Hepatic stellate cell (primary cell): ENCODE measurements at regions not wholly inside any gene's neighbourhood (a gene's known extent, or its start where the extent isn't known, plus 50 kb on each side); places are given as distances from the start of the nearest gene placed in this dataset.
"Not testable (repeated sequence)": the region's sequence is repeated elsewhere in the genome, so short reads cannot be mapped to it uniquely, and the experiment has no call there.

Source experiments
- DNase-seq: peaks from one replicate; pipeline ENCODE4 v3.0.0; 2011; ENCODE audit warnings: low spot score

DNA sequence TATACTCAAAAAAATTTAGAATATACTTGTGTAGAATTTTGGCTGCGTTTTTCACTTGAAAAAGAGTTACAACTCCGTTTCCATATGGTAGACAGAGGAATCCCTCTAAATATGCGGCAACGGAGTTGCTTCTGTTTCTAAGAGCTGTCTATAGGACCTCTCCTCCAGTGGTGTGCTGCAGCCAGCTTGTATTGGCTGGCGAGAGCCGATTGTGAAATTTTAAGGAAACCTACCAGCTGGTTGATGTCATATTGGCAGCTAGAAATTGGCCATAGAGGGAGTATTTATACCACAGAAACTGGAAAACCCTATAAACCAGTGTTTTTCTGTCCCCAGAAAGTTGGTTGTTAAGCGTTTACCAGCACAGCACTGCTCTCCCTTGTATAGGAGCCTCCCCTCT, 655.8 kb upstream of the EEF2KMT start:
- no peak for DNase-seq

GRCh38 chr16:5751216-5751615, 653.6 kb upstream of the EEF2KMT start:
- DNase-seq = no peak

DNA sequence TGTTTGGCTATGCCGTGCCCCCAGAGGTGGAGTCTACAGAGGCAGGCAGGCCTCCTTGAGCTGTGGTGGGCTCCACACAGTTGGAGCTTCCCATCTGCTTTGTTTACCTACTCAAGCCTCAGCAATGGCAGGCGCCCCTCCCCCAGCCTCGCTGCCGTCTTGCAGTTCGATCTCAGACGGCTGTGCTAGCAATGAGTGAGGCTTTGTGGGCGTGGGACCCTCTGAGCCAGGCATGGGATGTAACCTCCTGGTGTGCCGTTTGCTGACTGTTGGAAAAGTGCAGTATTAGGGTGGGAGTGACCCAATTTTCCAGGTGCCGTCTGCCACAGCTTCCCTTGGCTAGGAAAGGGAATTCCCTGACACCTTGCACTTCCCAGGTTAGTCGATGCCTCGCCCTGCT, 652.8 kb upstream of the EEF2KMT start:
- DNase-seq = not testable (repeated sequence)

- DNase-seq = no peak
These were observed 641.0 kb upstream of the EEF2KMT start for GRCh38 chr16:5738586-5738985.

DNA sequence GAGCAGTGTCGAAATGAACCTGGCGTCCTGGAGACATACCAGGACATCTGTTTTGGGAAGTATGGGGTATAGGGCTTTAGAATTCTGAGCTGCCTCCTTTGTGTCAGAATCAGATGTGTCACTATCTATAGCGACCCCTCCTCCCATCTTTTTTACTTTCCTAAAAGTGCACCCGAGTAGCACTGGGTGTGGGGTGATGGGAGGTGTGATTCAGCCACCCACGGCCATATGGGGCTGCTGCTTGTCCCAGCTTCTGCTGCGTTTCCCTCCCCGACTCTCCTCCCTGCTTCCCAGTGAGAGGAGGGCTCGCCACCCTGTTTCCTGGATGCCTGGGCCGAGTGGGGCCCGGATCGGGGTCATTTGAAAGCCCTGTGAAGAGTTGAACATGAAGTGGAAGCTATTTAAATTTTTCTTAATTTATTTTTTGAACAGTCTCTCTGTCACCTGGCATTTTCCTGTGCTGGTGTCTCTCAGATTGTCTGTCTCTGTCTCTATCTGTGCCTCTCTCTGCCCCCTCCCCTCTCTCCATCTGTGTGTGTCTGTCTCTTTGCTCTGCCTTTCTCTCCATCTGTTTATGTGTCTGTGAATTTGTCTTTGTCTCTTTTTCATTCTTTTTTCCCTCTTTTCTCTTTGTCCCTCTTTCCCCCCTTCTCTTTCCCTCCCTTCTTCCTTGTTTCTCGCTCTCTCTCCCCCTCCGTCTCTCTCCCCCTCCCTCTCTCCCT, 638.8 kb upstream of the EEF2KMT start:
- no peak for DNase-seq

DNA sequence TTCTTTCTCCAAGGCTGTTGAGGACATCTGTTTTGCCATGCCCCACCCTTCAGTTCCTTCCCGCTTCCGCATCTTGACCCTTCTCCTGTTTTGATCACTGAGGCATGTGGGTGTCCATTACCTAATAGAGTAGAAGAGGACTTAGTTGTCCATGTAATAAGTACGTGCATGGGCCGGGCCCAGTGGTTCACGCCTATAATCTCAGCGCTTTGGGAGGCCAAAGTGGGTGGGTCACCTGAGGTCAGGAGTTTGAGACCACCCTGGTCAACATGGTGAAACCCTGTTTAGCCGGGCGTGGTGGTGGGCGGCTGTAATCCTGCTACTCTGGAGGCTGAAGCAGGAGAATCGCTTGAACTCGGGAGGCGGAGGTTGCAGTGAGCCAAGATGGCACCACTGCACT, 637.8 kb upstream of the EEF2KMT start:
- no peak for DNase-seq

DNA sequence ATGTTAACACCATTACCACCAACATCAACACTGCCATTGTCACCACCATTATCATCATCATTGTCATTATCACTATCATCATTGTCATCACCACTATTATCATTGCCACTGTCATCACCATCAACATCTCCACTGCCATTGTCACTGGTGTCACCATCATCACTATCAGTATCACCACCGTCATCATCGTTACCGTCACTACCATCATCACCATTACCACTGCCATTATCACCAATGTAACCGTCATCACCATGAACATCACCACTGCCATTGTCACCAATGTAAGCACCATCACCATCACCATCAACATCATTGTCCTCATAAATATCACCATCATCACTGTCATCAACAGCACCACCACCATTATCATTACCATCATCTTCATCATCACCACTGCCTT, 633.2 kb upstream of the EEF2KMT start:
- DNase-seq = no peak

- no peak for DNase-seq
These were observed 624.6 kb upstream of the EEF2KMT start for GRCh38 chr16:5722116-5722619.

DNA sequence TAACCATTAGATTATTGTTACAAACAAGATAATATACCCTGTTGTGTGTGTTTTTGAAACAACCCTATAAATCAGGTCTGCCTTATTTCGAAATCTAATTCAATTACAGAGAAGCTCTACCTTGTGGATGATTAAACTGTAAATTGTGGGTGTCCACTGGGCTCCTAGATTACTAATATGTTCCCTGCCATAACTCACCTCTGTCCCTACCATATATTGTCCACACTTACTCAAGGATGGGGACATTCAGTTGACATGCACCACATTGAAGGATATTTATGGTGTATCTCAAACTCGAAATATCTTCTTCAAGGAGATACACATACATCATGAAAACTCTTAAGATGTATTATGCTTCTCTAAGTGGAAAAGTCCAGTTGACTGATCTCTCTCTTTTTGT, 617.6 kb upstream of the EEF2KMT start:
- no peak for DNase-seq

GRCh38 chr16:5709889-5710288, 612.3 kb upstream of the EEF2KMT start:
- no peak for DNase-seq

DNA sequence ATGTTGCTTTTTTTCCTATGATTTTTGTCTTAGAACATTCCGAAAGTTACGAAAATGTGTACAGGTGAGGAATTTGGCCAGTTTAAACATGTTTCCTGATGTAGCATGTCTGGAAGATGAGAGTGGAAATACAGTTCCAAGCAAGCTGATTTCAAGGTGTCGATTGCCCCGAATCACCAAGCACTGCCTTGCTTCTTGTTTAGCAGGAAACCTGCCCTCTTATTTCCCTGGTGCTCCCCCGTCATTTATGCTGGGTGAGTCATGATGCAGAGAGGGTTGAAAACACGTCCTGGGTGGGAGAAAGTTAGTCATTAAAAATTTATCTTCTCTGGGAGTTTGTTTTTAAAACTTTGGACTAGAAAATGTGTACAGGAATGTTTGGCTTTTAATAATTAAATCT, 608.6 kb upstream of the EEF2KMT start:
- DNase-seq = no peak

- no peak for DNase-seq
These were observed 606.7 kb upstream of the EEF2KMT start for GRCh38 chr16:5704271-5704670.

- DNase-seq = no peak
These were observed 595.8 kb upstream of the EEF2KMT start for GRCh38 chr16:5693426-5693825.

DNA sequence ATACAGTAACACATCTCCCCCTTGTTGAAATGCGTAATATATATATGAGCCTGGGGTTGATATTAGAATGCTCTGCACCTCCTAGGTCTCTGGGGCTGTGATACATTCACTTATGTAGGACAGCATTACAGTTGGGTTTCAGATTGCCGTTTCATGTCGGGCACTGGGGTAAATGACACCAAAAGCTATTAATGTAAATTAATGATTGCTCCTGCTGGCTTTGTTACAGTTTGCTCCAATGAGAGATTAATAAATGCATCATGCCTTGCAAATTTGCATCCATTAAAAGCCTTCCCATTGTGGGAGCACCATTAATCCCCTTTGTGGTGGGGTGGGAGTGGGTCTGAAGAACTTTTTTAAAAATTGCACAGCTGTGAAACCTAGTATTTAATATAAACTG, 584.4 kb upstream of the EEF2KMT start:
- no peak for DNase-seq

DNA sequence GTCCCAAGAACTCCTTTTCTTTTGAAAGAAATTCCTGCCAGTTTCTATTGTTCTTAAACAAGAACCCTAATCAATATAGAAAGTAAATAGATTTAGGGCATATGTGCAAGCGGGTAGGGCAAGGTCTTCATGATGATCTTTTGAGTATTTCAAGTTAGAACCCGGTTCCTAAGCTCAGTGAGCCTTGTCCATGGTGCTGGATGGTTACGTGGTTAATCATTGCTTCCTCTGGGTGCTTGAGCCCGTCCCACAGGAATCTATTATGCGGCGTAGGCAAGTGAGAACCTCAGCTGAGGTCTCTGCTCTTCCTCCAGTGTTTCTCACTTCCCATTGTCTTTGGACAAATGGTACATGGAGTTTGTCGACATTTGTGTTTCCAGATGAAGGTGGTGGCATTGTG, 580.8 kb upstream of the EEF2KMT start:
- no peak for DNase-seq

DNA sequence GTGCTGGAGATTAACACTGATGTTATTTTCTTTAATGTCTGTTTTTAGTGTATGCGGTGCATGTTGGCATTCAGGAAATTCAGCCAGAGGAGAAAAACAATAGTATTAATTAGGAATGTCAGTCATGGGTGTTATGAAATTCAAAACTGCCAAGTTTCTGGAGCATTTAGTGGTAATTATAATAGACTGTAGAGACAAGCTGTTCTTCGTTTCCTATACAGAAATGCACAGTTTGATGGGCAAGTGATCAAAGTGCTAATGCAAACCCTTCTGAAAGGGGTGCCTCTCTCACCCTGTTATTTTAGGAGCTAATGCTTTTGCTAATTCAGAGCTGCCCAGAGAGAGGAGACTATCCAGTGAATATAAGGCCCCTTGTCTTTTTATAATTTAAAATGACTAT, 573.8 kb upstream of the EEF2KMT start:
- DNase-seq = no peak

- DNase-seq = no peak
These were observed 572.6 kb upstream of the EEF2KMT start for GRCh38 chr16:5670198-5670597.

- no peak for DNase-seq
These were observed 571.0 kb upstream of the EEF2KMT start for GRCh38 chr16:5668553-5668952.

DNA sequence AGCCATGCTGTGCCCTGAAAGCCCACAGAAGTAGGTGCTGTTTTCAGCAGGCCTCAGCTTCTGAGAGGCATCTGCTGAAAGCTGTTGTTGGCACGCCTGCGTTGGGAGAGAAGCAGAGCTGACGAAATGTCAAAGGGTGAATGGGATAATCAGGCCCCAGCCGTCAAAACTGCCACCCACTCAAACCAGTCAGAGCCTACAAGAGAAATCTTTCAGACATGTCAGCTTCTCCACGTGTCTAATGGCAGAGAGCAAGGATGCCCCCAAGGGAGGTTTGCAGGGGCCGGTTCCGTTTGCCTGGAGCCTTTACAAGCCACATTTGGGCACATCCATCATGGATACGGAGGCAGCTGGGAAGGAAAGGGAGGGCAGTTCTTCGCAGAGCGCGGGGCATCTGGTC, 568.2 kb upstream of the EEF2KMT start:
- no peak for DNase-seq

DNA sequence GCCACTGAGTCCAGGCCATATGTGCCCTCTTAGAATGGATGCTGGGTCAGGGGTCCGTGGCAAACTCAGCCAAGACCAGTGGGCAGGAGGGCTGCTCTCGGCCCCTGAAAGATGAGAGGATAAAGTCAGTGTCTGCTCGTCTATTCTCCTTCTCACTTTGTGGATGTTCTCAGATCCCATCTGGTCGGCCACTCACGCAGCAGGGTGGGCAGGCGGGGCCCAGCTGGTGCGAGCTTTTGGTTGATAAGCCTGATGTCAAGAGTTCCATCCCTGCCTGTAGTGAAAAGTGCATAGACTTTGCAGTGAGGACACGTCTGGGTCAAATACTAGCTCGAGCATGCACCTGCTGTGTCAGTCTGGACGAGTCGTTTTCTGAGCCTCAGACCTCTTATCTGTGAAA, 556.2 kb upstream of the EEF2KMT start:
- no peak for DNase-seq

- no peak for DNase-seq
These were observed 555.4 kb upstream of the EEF2KMT start for GRCh38 chr16:5653041-5653440.

GRCh38 chr16:5649762-5650743, 552.5 kb upstream of the EEF2KMT start:
- DNase-seq = no peak

DNA sequence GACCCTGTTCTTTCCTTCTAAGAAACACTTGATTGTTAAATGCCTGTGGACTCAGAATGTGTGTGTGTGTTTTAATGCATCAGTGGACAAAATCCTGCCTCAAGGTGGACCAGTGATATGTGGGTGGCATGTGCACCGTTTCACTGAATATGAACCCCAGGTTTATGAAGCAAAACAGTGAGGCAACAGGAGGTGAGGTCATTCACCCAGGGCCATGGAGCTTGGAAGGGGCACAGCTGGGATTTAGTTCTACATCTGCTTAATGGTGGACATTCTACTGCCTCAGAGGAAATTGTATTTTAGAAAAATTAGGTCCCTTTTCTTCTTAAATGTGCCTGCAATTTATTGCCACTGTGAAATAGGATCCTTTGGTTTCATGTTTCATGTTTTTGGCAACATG, 549.5 kb upstream of the EEF2KMT start:
- DNase-seq = no peak
